Transverse colon (tissue), 4 donors: ENCODE measurements at regions not wholly inside any gene's neighbourhood (a gene's known extent, or its start where the extent isn't known, plus 50 kb on each side); places are given as distances from the start of the nearest gene placed in this dataset.

Source experiments
- DNase-seq: peaks from one replicate; pipeline ENCODE4 v3.0.0-alpha.2; 2019
- H3K27ac ChIP-seq, 4 donors: fragments of 200-600 bp; sonication (generic); 2 replicates each; pipeline ENCODE4 v1.5.1; 2016 to 2018; ENCODE audit warnings: inconsistent platforms in 4 of 4
- H3K27me3 ChIP-seq: fragments of 200-600 bp; sonication (generic); 2 replicates; pipeline ENCODE4 v1.5.1; 2017; ENCODE audit warnings: inconsistent platforms
- H3K36me3 ChIP-seq, 4 donors: fragments of 200-600 bp; sonication (generic); 2 replicates each; pipeline ENCODE4 v1.5.1; 2017 to 2019; ENCODE audit warnings: inconsistent platforms in 4 of 4
- H3K4me1 ChIP-seq, 4 donors: fragments of 200-600 bp; sonication (generic); 2 replicates each; pipeline ENCODE4 v1.5.1; 2017 to 2020; ENCODE audit warnings: inconsistent platforms in 4 of 4
- H3K4me3 ChIP-seq, 4 donors: fragments of 200-600 bp; sonication (generic); 1 replicate in 1 of 4; 2 replicates in 3 of 4; pipeline versions ENCODE4 v1.5.1 to v1.6.1; 2017 to 2019; ENCODE audit warnings: inconsistent platforms in 4 of 4
- H3K9me3 ChIP-seq, 2 donors: fragments of 200-600 bp; sonication (generic); 2 replicates each; pipeline ENCODE4 v1.5.1; 2017 to 2019; ENCODE audit warnings: inconsistent platforms in 2 of 2
- EP300 ChIP-seq: sonication (generic); formaldehyde crosslinking; IDR thresholded peaks from one replicate; pipeline ENCODE4 v1.6.1; 2017; ENCODE audit warnings: antibody characterized with exemption, low read depth
- POLR2A ChIP-seq: fragments of 450-650 bp; IDR thresholded peaks from one replicate; pipeline ENCODE4 v1.6.1; 2016; ENCODE audit warnings: antibody characterized with exemption, mild to moderate bottlenecking, moderate library complexity
- POLR2AphosphoS5 ChIP-seq, 3 donors: sonication (generic); formaldehyde crosslinking; IDR thresholded peaks; one replicate each; pipeline ENCODE4 v1.6.1; 2016; ENCODE audit warnings: antibody characterized with exemption in 3 of 3
- WGBS, 2 donors: methylation state at CpG; one replicate each; pipeline ENCODE4 v1.1.5; 2018; ENCODE audit warnings: low coverage in 1 of 2; 5-methylcytosine and 5-hydroxymethylcytosine counted together
- in situ Hi-C, 4 donors: fragments of 200-750 bp; cut with MboI; loops; one replicate each; pipeline versions ENCODE4 v1.15.0 to v1.15.1; 2017; ENCODE audit warnings: low sequenced_read_pairs in 3 of 4, low pct_ligation_motif_present in 1 of 4, low pct_unique_long_range_greater_than_20kb in 1 of 4
- intact Hi-C: fragments of 100-400 bp; cut with DNase I; formaldehyde crosslinking; loops from one replicate; pipeline ENCODE4 v1.15.1; 2023; ENCODE audit warnings: low total_unique reads
- TF ChIP-seq, protein P1 (sequence below), 5 experiments: fragments of 200-600 bp in 3 of 5; fragments of 450-650 bp in 2 of 5; sonication (generic) in 3 of 5; IDR thresholded peaks; 1 replicate in 2 of 5; 2 replicates in 3 of 5; pipeline ENCODE4 v1.5.1; 2016 to 2017; ENCODE audit warnings: antibody characterized with exemption in 5 of 5, inconsistent platforms in 3 of 5, mild to moderate bottlenecking in 2 of 5, moderate library complexity in 1 of 5

DNA sequence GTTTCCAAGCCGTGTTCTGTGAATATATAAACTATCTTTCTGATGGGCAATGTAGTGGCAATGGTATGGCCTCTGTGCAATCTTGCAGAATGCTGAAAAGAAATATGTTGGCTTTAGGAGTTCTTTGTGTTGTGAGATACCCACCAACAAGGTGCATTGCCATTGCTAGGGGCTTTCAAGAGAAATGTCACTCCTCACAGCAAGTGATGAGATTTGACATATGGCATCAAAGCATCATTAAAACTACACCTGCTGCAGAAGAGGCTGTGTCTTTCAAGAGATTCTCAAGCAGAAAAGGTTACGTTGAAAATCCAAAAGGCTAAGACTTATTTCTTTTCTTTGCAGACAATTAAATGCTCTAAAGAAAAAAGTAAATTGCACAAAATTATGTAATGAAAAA, 1110.8 kb downstream of the CBLN2 start:
- WGBS, 2 donors: 67 to 79% methylated on average over 2 of the region's 2 CpGs
- H3K27ac ChIP-seq: no peak overlapping the region
- H3K36me3 ChIP-seq: no peaks in the 10 kb centered on the region
- TF ChIP-seq EP300 (no peak), POLR2A (no peak), POLR2AphosphoS5 (IDR thresholded peaks at IDR 0.05) (no peak)
- TF ChIP-seq, protein P1, sequence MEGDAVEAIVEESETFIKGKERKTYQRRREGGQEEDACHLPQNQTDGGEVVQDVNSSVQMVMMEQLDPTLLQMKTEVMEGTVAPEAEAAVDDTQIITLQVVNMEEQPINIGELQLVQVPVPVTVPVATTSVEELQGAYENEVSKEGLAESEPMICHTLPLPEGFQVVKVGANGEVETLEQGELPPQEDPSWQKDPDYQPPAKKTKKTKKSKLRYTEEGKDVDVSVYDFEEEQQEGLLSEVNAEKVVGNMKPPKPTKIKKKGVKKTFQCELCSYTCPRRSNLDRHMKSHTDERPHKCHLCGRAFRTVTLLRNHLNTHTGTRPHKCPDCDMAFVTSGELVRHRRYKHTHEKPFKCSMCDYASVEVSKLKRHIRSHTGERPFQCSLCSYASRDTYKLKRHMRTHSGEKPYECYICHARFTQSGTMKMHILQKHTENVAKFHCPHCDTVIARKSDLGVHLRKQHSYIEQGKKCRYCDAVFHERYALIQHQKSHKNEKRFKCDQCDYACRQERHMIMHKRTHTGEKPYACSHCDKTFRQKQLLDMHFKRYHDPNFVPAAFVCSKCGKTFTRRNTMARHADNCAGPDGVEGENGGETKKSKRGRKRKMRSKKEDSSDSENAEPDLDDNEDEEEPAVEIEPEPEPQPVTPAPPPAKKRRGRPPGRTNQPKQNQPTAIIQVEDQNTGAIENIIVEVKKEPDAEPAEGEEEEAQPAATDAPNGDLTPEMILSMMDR (IDR thresholded peaks at IDR 0.05): no peak
- H3K9me3 ChIP-seq: no peaks in the 10 kb centered on the region
- no peaks in the 10 kb centered on the region for H3K4me1 ChIP-seq
- no peaks in the 10 kb centered on the region for H3K27me3 ChIP-seq
- no peak overlapping the region for H3K4me3 ChIP-seq
- intact Hi-C loops (no loop called here), in situ Hi-C loops (no loop called here)
- DNase-seq: no peak

DNA sequence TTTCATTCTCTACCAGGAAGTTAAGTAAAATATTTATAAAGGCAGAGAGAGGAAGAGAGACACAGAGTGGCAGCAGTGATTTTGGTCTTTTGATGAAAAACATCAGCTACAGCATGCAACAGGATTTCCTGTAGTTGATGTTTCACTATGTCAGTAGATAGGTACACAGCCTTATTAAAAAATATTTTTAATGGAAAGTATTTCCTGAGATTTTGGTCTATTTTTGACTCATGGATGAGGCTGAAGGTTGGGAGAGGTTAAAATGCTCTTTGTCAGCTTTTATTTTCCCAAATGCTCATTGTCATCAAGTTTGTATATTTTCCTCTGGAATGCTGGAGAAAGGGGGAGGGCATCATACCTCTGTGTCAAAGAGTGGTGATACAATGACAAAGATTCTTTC, 1112.5 kb downstream of the CBLN2 start:
- in situ Hi-C loops: no loop called here
- Histone ChIP-seq H3K27me3 (no peaks in the 10 kb centered on the region), H3K9me3 (no peaks in the 10 kb centered on the region), H3K36me3 (no peaks in the 10 kb centered on the region), H3K4me3 (no peak overlapping the region), H3K4me1 (no peaks in the 10 kb centered on the region), H3K27ac (no peak overlapping the region)
- no peak for TF ChIP-seq EP300
- TF ChIP-seq, protein P1 (IDR thresholded peaks at IDR 0.05): no peak
- TF ChIP-seq POLR2AphosphoS5 (IDR thresholded peaks at IDR 0.05): no peak
- TF ChIP-seq POLR2A: no peak
- intact Hi-C loops: no loop called here
- DNase-seq: no peak

DNA sequence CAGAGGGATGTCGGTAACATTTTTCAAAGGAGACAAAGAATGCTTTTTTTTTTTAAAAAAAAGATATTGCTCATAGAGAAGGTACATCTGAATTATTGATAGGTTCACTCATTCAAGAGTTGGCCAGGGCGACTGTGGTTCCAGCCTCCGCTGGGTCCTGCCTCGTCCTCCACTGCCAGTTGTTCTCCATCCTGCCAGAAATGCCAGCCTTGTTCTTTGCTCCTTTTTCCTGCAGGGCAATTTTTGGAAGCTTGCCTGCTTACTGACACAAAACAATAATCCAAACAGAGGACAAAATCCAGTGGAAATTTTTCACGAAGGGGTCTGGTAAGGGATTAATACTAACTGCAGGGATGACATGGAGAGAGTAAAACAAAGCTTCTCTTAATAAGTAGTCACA, 1113.0 kb downstream of the CBLN2 start:
- TF ChIP-seq POLR2AphosphoS5 (IDR thresholded peaks at IDR 0.05) (no peak), EP300 (no peak), POLR2A (no peak)
- TF ChIP-seq, protein P1 (IDR thresholded peaks at IDR 0.05): no peak
- H3K4me1 ChIP-seq: no peaks in the 10 kb centered on the region
- intact Hi-C loops: no loop called here
- no peak for DNase-seq
- no peak overlapping the region for H3K27ac ChIP-seq
- H3K27me3 ChIP-seq: no peaks in the 10 kb centered on the region
- WGBS, 2 donors: 64 to 65% methylated on average over 5 of the region's 5 CpGs
- in situ Hi-C loops: no loop called here
- no peaks in the 10 kb centered on the region for H3K36me3 ChIP-seq
- no peak overlapping the region for H3K4me3 ChIP-seq
- no peaks in the 10 kb centered on the region for H3K9me3 ChIP-seq

DNA sequence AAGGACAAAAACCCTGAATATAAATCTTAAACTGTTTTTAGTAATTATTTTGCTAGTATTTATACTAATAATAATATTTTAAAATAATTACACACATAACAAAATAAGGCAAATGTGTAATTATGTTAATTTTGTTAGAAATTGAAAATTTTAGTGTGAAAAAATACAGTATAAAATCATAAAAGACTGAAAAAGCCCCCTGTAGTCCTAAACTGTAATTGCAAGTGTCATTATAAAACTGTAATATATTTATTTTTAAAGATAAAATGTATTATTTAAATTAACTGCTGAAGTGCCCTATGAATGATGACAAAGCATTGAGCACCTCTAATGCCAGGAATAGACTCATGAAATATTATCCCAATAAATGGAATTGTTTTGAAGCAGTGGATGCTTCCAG, 1117.7 kb downstream of the CBLN2 start:
- Histone ChIP-seq H3K9me3 (no peaks in the 10 kb centered on the region), H3K36me3 (no peaks in the 10 kb centered on the region), H3K4me1 (no peaks in the 10 kb centered on the region), H3K4me3 (no peak overlapping the region), H3K27me3 (no peaks in the 10 kb centered on the region), H3K27ac (no peak overlapping the region)
- no peak for DNase-seq
- in situ Hi-C loops (no loop called here), intact Hi-C loops (no loop called here)
- TF ChIP-seq, protein P1 (IDR thresholded peaks at IDR 0.05): no peak
